ENCODE measurements at regions not wholly inside any gene's neighbourhood (a gene's known extent, or its start where the extent isn't known, plus 50 kb on each side); places are given as distances from the start of the nearest gene placed in this dataset.

DNA sequence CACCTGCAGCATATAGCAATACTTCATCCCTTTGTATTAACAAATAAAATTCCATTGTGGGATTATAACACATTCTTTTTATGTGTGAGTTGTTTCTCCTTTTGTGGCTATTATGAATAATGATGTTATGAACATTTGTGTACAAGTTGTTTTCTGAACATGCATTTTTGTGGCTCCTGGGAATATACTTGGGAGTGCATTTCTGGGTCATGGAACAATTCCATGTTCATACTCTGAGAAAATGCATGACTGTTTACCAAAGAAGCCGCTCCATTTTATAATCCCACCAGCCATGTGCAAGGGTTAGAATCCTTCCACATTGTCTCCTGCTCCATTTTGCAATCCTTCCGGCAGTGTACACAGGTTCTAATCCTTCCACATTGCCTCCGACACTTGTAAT, 713.8 kb downstream of the TBC1D22A start (continued):
- no peak for TF ChIP-seq ZBTB2 (CRISPR knock-in tag; IDR thresholded peaks at IDR 0.05; ENCODE audit: low read depth)

GRCh38 chr22:47474895-47475294, 712.4 kb downstream of the TBC1D22A start:
- ATAC-seq (no peak), FAIRE-seq (no peak), DNase-seq (ENCODE audit: low spot score) (no peak)
- BruUV-seq (replicated peaks): no TSS peak
- POLR2A ChIA-PET: no interaction called here
- no peak overlapping the region for H2AFZ ChIP-seq (ENCODE audit: low read length)
- H3K4me1 ChIP-seq (ENCODE audit: insufficient read depth, low read length): no peaks in the 10 kb centered on the region
- no peaks in the 10 kb centered on the region for H4K20me1 ChIP-seq (ENCODE audit: insufficient read depth, low read length)
- H3K9ac ChIP-seq (ENCODE audit: insufficient read depth, low read depth, low read length): no peak overlapping the region
- H3K36me3 ChIP-seq (replicated peaks in 1 of 2; ENCODE audit: control insufficient read depth in 1 of 2, insufficient read depth in 2 of 2, low read length in 2 of 2): no peaks in the 10 kb centered on the region
- CTCF ChIA-PET (ENCODE audit: low intra/inter-chr PET ratio, low total read pairs): no interaction called here
- no peaks in the 10 kb centered on the region; a peak in 2 of 5 replicates for H3K27me3 ChIP-seq (ENCODE audit: control insufficient read depth in 1 of 2, insufficient read depth in 2 of 2, low read length in 2 of 2)
- no peak overlapping the region for H3K4me3 ChIP-seq (replicated peaks in 1 of 3; ENCODE audit: insufficient read depth in 1 of 3, low read depth in 2 of 3, low read length in 3 of 3)
- in situ Hi-C loops (cut with HindIII; ENCODE audit: extremely low pct_ligation_motif_present, low pct_unique_long_range_greater_than_20kb): no loop called here
- H3K27ac ChIP-seq (ENCODE audit: extremely low read length, insufficient read depth, low read length): no peak overlapping the region
- no peak overlapping the region for H3K4me2 ChIP-seq (ENCODE audit: low read depth, low read length)
- 1% methylated on average over 3 of the region's 3 CpGs for WGBS (ENCODE audit: low lambda C conversion rate)
- no peaks in the 10 kb centered on the region for H3K79me2 ChIP-seq (ENCODE audit: insufficient read depth, low read length)
- H3K9me3 ChIP-seq (ENCODE audit: low read length): no peaks in the 10 kb centered on the region
- intact Hi-C loops (cut with micrococcal nuclease; ENCODE audit: unreplicated experiment): no loop called here
- TF ChIP-seq ZBTB42 (CRISPR knock-in tag; IDR thresholded peaks at IDR 0.05): no peak
- no peak for TF ChIP-seq SALL1 (CRISPR knock-in tag; IDR thresholded peaks at IDR 0.05)
- TF ChIP-seq ZNF12 (CRISPR knock-in tag; IDR thresholded peaks at IDR 0.05): no peak
- TF ChIP-seq CSRNP1 (CRISPR knock-in tag; IDR thresholded peaks at IDR 0.05): no peak
- TF ChIP-seq SNAI1 (CRISPR knock-in tag; IDR thresholded peaks at IDR 0.05; ENCODE audit: borderline replicate concordance): no peak
- TF ChIP-seq ZFP91 (CRISPR knock-in tag; IDR thresholded peaks at IDR 0.05; ENCODE audit: borderline replicate concordance): no peak
- no peak for TF ChIP-seq MED13 (CRISPR knock-in tag; IDR thresholded peaks at IDR 0.05)
- TF ChIP-seq PHF21A (CRISPR knock-in tag; IDR thresholded peaks at IDR 0.05): no peak
- TF ChIP-seq NAIF1 (CRISPR knock-in tag; IDR thresholded peaks at IDR 0.05; ENCODE audit: borderline replicate concordance): no peak
- TF ChIP-seq, protein P1, sequence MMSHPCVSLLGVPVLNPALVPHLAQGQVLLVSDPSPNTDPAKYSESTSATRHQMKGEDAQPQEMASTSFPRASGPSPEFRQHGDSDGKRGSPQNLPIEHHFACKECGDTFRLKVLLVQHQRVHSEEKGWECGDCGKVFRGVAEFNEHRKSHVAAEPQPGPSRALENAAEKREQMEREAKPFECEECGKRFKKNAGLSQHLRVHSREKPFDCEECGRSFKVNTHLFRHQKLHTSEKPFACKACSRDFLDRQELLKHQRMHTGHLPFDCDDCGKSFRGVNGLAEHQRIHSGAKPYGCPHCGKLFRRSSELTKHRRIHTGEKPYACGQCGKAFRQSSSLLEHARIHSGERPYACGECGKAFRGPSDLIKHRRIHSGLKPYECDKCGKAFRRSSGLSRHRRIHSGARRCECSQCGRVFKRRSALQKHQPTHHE (CRISPR knock-in tag; IDR thresholded peaks at IDR 0.05; ENCODE audit: borderline replicate concordance): no peak
- TF ChIP-seq, protein P2, sequence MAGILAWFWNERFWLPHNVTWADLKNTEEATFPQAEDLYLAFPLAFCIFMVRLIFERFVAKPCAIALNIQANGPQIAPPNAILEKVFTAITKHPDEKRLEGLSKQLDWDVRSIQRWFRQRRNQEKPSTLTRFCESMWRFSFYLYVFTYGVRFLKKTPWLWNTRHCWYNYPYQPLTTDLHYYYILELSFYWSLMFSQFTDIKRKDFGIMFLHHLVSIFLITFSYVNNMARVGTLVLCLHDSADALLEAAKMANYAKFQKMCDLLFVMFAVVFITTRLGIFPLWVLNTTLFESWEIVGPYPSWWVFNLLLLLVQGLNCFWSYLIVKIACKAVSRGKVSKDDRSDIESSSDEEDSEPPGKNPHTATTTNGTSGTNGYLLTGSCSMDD (CRISPR knock-in tag; IDR thresholded peaks at IDR 0.05): no peak
- no peak for TF ChIP-seq HOXA7 (CRISPR knock-in tag; IDR thresholded peaks at IDR 0.05)
- no peak for TF ChIP-seq TBX3 (IDR thresholded peaks at IDR 0.05; ENCODE audit: borderline replicate concordance)

Measured in HepG2 (cell line).